ENCODE measurements at regions not wholly inside any gene's neighbourhood (a gene's known extent, or its start where the extent isn't known, plus 50 kb on each side); places are given as distances from the start of the nearest gene placed in this dataset.
"Not testable (repeated sequence)": the region's sequence is repeated elsewhere in the genome, so short reads cannot be mapped to it uniquely, and the experiment has no call there.

DNA sequence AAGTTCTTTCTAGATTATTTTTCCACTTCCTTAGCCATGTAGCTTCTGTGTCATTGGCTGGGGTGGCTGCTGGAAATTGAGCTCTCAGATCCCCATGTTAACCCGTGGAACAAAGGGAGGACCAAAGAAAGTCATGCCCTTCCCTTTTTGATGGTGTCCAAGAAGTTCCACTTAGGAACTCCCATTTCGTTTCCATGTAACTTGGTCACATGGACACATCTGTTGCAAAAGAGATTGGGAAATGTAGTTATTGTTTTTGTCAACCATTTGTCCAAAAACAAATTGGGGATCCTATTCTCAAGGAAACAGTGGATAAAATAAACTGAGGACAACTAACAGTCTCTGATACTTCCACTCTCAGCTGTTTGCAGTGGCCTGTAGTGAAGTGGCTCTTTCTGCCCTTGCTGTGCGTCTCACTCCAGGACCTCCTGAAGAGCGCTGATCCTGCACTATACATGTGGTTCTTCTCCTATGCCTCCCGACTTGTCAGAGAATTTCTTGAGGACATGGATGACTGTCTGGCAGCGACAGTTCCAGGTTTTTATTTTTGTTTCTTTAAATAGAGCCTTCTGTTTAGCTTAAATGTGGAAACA lies 125.3 kb upstream of the LNX1 start:
- DNase-seq: no peak

DNA sequence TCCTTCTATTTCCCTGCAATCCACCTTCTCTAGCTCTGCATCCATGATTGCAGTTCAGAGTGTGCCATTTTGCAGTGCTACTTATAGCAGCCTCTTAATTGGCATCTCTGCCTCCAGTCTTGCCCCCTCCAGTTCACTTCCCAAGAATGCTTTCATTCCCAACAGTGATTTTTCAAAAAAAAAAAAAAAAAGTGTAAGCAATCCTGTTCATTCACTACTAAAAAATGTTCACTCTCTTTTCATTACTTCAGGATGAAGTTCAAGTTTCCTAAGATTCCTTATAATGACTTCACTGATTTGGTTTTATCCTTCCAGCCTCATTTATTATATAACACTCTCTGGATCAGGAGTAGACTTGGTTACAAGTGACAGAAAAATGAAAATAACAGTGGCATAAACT lies 124.7 kb upstream of the LNX1 start:
- no peak for DNase-seq

- DNase-seq: peak in 2 of 3 donors; percentile 22 to 89
Observed at GRCh38 chr4:53714236-53715140, 123.2 kb upstream of the LNX1 start.

DNA sequence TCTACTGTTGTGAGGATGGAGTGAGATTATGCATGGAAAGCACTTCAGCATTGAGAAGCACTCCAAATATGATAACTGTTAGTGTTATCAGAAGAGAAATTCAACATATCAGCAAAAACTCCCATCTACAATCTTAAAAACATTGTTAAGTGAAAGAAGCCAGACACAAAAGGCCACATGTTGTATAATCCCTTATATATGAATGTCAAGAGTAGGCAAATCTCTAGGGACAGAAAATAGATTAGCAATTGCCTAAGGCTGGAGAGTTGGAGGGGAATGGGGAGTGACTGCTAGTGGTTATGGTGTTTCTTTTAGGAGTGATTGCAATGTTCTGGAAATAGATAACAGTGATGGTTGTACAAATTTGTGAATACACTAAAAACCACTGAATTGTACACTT lies 122.5 kb upstream of the LNX1 start:
- DNase-seq: no peak

DNA sequence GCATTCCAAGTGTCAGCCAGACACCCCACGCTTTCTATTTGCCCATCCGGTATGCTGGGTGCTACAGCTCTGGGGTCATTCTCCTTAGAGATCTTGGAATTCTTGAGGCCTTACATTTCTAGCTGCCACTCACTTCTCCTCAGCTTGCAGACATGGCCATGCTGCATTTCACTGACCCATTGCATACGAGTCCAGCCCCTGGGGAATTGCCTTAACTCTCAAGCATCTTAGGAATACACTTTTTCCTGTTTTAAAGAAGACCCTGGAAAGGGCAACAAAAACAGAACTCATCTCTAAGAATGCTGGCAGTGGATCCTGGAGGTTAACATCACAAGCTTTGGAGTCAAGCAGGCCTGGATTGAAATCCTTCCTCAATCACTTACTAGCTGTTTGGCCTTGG lies 122.0 kb upstream of the LNX1 start:
- no peak for DNase-seq

- peak in 2 of 3 donors; percentile 57 to 67 for DNase-seq
Observed at GRCh38 chr4:53712408-53713020, 121.2 kb upstream of the LNX1 start.

GRCh38 chr4:53711926-53712325 lies 120.6 kb upstream of the LNX1 start:
- peak in 2 of 3 donors; percentile 38 to 67 for DNase-seq

GRCh38 chr4:53709693-53710092 lies 118.4 kb upstream of the LNX1 start:
- DNase-seq: no peak

GRCh38 chr4:53707491-53707890 lies 116.2 kb upstream of the LNX1 start:
- no peak for DNase-seq

DNA sequence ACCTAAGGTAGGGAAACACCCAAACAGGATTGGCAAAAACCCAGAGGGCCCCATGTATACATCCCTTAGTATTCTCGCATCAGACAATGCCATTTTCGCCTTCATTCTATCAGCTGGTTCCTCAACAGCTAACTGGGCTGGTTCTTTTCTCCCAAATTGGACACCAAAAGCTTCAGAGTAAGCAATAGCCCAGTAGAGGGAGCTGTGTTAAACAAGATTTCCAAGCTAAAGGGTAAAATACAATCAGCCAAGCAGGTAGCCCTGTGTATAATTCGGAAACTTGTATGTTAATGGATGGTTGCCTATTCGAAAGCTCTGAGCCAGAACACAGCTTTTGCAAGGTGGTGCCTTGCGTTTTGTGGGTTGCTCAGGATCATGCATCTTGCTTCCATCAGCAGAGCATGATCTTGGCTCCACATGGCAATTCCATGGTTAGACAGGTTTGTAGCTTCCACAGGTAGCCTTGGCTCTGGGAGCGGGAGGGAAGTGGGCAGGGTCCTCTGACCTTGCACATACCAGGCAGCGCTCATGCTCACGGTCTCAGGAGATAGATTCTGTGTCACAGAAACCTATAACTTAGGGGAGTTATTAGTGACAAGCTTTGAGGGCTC lies 115.2 kb upstream of the LNX1 start:
- peak; percentile 27 to 67 (median 48) for DNase-seq

DNA sequence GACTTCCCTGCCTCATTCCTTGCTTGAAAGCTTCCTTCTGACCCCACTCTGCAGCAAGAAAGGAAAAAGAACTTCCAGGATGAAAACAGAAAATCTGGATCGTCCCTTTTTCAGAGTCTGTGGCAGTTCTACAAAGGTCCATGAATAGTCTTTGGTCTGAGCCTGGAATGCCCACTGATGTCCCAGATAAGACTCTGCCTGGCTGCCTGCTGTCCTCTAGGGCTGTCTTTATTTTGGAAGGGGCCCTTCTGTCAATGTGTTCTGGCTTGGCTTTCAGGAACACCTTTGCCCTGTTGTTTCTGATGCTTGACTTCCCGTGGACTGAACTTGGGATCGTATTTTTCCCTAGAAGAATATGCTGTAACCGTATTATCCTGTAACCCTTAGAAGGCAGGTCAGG lies 114.7 kb upstream of the LNX1 start:
- no peak for DNase-seq

DNA sequence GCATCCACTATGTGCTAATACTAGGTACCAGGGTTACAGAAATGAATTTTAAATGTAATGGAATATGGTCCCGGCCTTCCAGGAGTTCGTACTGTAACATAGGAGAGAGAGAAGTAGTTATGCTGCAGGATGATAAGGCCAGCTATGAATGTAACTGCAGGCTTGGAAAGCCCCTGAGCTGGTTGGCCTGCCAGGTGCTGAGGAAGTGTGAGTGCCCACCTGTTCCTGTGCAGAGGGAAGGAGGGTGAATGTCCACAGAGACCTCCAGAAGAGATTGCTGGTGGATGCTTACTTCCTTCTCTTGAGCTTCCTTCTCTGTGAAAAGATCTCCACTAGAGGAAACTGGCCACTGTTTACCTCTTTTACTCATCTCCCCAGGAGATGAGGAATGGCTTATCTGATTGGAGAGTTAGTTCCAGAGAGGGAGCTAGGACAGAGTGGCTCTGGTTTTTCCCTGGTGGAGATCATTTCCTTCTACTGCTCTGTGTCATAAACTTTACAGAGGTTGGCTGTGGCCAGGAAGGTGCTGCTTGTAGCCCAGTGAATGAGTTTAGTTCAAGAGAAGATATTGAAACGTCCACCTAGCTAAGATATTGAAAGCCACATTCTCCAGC lies 114.0 kb upstream of the LNX1 start:
- DNase-seq: no peak

DNA sequence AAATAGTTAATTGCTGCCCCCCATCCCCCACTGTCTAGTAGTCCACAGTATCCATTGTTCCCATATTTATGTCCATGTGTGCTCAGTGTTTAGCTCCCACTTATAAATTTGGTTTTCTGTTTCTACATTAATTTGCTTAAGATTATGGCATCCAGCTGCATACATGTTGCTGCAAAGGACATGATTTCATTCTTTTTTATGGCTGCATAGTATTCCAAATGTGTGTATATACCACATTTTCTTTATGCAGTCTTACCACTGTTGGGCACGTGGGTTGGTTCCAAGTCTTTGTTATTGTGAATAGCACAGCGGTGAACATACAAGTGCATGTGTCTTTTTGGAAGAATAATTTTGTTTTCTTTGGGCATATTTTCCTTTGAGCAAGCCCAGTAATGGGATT lies 113.0 kb upstream of the LNX1 start:
- no peak for DNase-seq

DNA sequence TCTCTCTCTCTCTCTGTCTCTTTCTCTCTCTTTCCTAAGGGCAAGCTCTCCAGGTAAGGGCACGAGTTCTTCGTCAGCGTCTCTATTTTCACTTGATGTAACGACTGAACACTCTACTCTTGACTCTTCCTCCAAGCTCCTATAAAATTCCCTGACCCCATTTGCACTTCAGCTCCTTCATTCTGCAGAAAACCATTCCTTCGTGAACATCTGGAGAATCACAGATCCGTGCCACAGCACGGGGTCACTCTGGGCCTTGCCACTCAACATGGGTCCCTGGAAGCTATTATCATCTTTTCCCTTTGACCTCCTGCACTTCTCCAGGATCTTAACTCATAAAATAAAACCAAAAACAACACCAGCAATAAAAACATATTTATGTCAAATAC lies 112.0 kb upstream of the LNX1 start:
- DNase-seq: no peak

- peak; percentile 73 to 92 (median 83) for DNase-seq
Observed at GRCh38 chr4:53702334-53703266, 111.3 kb upstream of the LNX1 start.

GRCh38 chr4:53701260-53701659 lies 110.0 kb upstream of the LNX1 start:
- not testable (repeated sequence) for DNase-seq

- DNase-seq: not testable (repeated sequence)
Observed at GRCh38 chr4:53699310-53699709, 108.0 kb upstream of the LNX1 start.

DNA sequence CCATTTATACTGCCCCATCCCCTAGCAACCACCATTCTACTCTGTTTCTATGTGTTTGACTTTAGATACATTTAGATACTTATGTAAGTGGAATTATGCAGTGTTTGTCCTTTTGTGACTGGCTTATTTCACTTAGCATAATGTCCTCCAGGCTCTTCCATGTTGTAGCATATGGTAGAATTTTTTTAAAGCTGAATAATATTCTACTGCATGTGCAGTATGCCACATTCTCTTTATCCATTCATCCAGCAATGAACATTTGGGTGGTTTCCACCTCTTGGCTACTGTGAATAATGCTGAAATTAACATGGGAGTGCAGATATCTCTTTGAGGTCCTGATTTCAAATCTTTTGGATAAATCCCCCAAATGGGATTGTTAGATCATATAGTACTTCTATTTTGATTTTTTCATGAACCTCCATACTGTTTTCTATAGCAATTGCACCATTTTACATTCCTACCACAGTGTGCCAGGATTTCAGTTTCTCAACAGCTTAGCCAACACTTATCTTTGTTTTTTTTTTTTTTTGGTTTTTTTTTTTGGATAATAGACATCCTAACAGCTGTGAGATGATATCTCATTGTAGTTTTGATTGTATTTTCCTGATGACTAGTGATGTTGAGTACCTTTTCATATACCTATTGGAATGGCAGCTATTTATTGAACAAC lies 105.9 kb upstream of the LNX1 start:
- no peak for DNase-seq

DNA sequence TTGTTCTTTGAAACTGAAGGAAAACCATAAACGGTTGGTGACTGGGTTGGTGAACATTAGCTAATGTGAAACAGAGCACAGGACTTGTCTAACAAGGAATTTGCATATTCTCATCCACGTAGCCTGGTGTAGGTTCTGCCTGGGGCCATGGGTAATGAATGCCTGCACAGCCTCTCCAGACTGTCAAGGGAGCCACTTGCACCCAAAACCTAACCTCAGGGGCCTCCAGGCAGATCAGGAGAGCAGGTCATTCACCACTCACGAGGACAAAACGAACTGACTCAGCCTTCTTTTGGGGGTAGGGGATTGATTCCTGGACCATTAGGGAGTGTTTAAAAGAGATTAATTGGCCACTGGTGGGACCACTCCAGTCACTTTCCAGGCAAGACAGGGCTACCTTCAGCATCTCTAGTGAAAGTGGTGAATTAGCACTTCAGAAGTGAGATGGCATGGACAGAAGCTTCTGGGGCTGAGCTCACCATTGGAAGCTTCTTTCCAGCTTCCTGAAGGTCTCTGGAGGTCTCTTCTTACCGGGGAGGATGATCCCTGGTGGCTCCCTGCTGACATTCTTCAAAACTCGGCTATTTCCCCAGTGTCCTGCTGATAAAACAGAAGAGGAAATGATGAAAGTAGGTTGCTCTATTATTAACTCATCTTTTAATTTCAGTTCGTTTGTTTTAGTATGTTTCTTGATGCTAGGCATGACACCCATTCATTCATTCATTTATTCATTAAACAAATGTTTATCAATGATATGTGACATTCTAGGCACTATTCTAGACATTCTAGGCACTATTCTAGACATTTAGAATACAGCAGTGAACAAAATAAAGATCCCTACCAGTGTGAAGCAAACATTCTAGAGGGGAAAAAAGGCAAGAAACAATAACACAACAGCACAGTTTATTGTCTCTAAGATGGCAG lies 104.5 kb upstream of the LNX1 start:
- DNase-seq: no peak

Measured in muscle of back (tissue), 3 donors.